Epithelial cell of esophagus (primary cell): ENCODE measurements at regions not wholly inside any gene's neighbourhood (a gene's known extent, or its start where the extent isn't known, plus 50 kb on each side); places are given as distances from the start of the nearest gene placed in this dataset.
"Not testable (repeated sequence)": the region's sequence is repeated elsewhere in the genome, so short reads cannot be mapped to it uniquely, and the experiment has no call there.

ENCODE experiments used
- DNase-seq: peaks from one replicate; pipeline ENCODE4 v3.0.0; 2010; ENCODE audit warnings: low read depth
- H3K4me3 ChIP-seq: 2 replicates; pipeline ENCODE4 v1.5.1; 2011; ENCODE audit warnings: mild to moderate bottlenecking, low read length, control low read depth
- CTCF ChIP-seq: IDR thresholded peaks from 2 replicates; pipeline ENCODE4 v1.5.1; 2011; ENCODE audit warnings: low read depth, mild to moderate bottlenecking, low read length, control low read depth, inconsistent platforms; ENCODE audit not compliant: insufficient read depth; ENCODE audit errors: missing control alignments

GRCh38 chr2:45103351-45104345, 94.4 kb upstream of the SIX2 start:
- no peak for DNase-seq
- H3K4me3 ChIP-seq, result no peak overlapping the region
- no peak for TF ChIP-seq CTCF

GRCh38 chr2:45102579-45103117, 93.4 kb upstream of the SIX2 start:
- TF ChIP-seq CTCF, result no peak
- no peak for DNase-seq
- no peak overlapping the region for H3K4me3 ChIP-seq

- DNase-seq, result peak; percentile 16
- no peak for TF ChIP-seq CTCF
- H3K4me3 ChIP-seq, result no peak overlapping the region
Measured at GRCh38 chr2:45102141-45102540, 92.9 kb upstream of the SIX2 start.

GRCh38 chr2:45096996-45097395, 87.7 kb upstream of the SIX2 start:
- no peak for DNase-seq
- no peak overlapping the region for H3K4me3 ChIP-seq
- TF ChIP-seq CTCF, result no peak

GRCh38 chr2:45096038-45096437, 86.8 kb upstream of the SIX2 start:
- H3K4me3 ChIP-seq, DNase-seq: not testable (repeated sequence)

- no peak for DNase-seq
- TF ChIP-seq CTCF, result no peak
- no peak overlapping the region for H3K4me3 ChIP-seq
Measured at GRCh38 chr2:45093663-45094062, 84.4 kb upstream of the SIX2 start.

- no peak for DNase-seq
- TF ChIP-seq CTCF, result no peak
- H3K4me3 ChIP-seq, result no peak overlapping the region
Measured at GRCh38 chr2:45093181-45093580, 83.9 kb upstream of the SIX2 start.
